Fibroblast of skin of right quadriceps (primary cell): ENCODE measurements at regions not wholly inside any gene's neighbourhood (a gene's known extent, or its start where the extent isn't known, plus 50 kb on each side); places are given as distances from the start of the nearest gene placed in this dataset.
"Not testable (repeated sequence)": the region's sequence is repeated elsewhere in the genome, so short reads cannot be mapped to it uniquely, and the experiment has no call there.

Experiments
- DNase-seq: peaks from one replicate; pipeline ENCODE4 v3.0.0-alpha.2; 2013

GRCh38 chr2:176882045-176882444 is 330.5 kb upstream of the HNRNPA3 start:
- DNase-seq: not testable (repeated sequence)

- DNase-seq: no peak
These were observed 327.5 kb upstream of the HNRNPA3 start for GRCh38 chr2:176885001-176885643.

- DNase-seq: no peak
These were observed 326.9 kb upstream of the HNRNPA3 start for GRCh38 chr2:176885661-176886060.

GRCh38 chr2:176891105-176891504 is 321.5 kb upstream of the HNRNPA3 start:
- DNase-seq: no peak

GRCh38 chr2:176891857-176892256 is 320.7 kb upstream of the HNRNPA3 start:
- DNase-seq: no peak

- DNase-seq: no peak
These were observed 319.8 kb upstream of the HNRNPA3 start for GRCh38 chr2:176892676-176893226.

- no peak for DNase-seq
These were observed 317.4 kb upstream of the HNRNPA3 start for GRCh38 chr2:176895158-176895557.

- no peak for DNase-seq
These were observed 310.1 kb upstream of the HNRNPA3 start for GRCh38 chr2:176902454-176902853.

GRCh38 chr2:176904053-176904452 is 308.5 kb upstream of the HNRNPA3 start:
- not testable (repeated sequence) for DNase-seq

GRCh38 chr2:176907341-176907740 is 305.3 kb upstream of the HNRNPA3 start:
- no peak for DNase-seq

- DNase-seq: no peak
These were observed 301.8 kb upstream of the HNRNPA3 start for GRCh38 chr2:176910828-176911227.

- DNase-seq: no peak
These were observed 298.6 kb upstream of the HNRNPA3 start for GRCh38 chr2:176913955-176914354.

GRCh38 chr2:176914371-176914770 is 298.2 kb upstream of the HNRNPA3 start:
- no peak for DNase-seq

GRCh38 chr2:176922545-176922944 is 290.0 kb upstream of the HNRNPA3 start:
- DNase-seq: not testable (repeated sequence)

- DNase-seq: no peak
These were observed 289.4 kb upstream of the HNRNPA3 start for GRCh38 chr2:176923205-176923604.

- no peak for DNase-seq
These were observed 287.6 kb upstream of the HNRNPA3 start for GRCh38 chr2:176924909-176925534.

GRCh38 chr2:176926453-176926852 is 286.1 kb upstream of the HNRNPA3 start:
- no peak for DNase-seq

GRCh38 chr2:176929387-176929786 is 283.2 kb upstream of the HNRNPA3 start:
- DNase-seq: not testable (repeated sequence)

- DNase-seq: peak; percentile 72
These were observed 280.7 kb upstream of the HNRNPA3 start for GRCh38 chr2:176931588-176932563.

- DNase-seq: no peak
These were observed 278.5 kb upstream of the HNRNPA3 start for GRCh38 chr2:176934131-176934530.

GRCh38 chr2:176934869-176935415 is 277.7 kb upstream of the HNRNPA3 start:
- peak; percentile 5 for DNase-seq

- no peak for DNase-seq
These were observed 277.0 kb upstream of the HNRNPA3 start for GRCh38 chr2:176935543-176936102.

- no peak for DNase-seq
These were observed 276.2 kb upstream of the HNRNPA3 start for GRCh38 chr2:176936410-176936809.
